Retinal pigment epithelial cell (primary cell): ENCODE measurements at regions not wholly inside any gene's neighbourhood (a gene's known extent, or its start where the extent isn't known, plus 50 kb on each side); places are given as distances from the start of the nearest gene placed in this dataset.

Source experiments
- DNase-seq: peaks from one replicate; pipeline ENCODE4 v3.0.0-alpha.2; 2010; ENCODE audit warnings: low read depth
- H3K4me3 ChIP-seq: 2 replicates; pipeline ENCODE4 v1.5.1; 2011; ENCODE audit warnings: mild to moderate bottlenecking, low read length, control low read depth, moderate library complexity
- TF ChIP-seq, protein P1 (sequence below): conservative IDR thresholded peaks from 2 replicates; pipeline ENCODE4 v1.5.1; 2011; ENCODE audit warnings: low read depth, low read length, control low read depth, inconsistent platforms

DNA sequence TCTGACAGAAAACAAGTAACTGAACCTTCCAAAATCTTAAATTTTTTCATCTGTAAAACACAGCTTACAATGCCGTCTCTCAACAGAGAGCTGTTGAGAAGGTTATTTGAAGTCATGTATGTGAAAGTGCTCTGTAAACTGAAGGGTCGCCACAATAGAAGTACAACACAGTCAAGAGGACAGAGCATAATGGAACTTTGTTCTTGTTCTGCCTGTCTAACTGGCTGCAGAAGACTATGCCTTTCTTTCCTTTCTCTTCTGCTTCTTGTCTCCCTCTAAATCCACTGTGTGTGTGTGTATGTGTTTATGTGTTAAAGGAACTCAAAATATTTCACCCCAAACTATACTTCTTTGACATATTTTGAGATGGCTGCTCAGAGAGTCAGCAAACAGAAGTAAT, 365.8 kb upstream of the RND3 start:
- no peak for DNase-seq
- no peak overlapping the region for H3K4me3 ChIP-seq
- TF ChIP-seq, protein P1, sequence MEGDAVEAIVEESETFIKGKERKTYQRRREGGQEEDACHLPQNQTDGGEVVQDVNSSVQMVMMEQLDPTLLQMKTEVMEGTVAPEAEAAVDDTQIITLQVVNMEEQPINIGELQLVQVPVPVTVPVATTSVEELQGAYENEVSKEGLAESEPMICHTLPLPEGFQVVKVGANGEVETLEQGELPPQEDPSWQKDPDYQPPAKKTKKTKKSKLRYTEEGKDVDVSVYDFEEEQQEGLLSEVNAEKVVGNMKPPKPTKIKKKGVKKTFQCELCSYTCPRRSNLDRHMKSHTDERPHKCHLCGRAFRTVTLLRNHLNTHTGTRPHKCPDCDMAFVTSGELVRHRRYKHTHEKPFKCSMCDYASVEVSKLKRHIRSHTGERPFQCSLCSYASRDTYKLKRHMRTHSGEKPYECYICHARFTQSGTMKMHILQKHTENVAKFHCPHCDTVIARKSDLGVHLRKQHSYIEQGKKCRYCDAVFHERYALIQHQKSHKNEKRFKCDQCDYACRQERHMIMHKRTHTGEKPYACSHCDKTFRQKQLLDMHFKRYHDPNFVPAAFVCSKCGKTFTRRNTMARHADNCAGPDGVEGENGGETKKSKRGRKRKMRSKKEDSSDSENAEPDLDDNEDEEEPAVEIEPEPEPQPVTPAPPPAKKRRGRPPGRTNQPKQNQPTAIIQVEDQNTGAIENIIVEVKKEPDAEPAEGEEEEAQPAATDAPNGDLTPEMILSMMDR, result no peak

DNA sequence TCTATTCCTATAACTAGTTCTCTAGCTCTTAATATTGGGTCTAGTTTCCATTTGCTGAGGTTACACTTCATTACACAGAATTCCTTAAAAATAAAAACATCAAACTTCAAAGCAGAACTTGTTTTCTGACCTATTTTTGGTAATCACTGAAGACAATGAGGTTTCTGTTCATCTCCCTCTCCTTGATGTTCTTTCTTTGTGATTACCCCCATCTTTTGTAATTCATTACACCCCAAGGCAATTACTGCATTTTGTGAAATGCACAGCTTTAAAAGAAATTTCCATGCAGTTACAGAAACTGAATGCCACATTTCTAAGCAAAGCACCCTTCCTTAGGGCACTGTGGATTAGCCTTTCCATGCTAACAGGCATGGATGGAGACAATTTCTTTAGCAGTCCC, 363.2 kb upstream of the RND3 start:
- TF ChIP-seq, protein P1, result no peak
- H3K4me3 ChIP-seq, result no peak overlapping the region
- DNase-seq, result no peak

DNA sequence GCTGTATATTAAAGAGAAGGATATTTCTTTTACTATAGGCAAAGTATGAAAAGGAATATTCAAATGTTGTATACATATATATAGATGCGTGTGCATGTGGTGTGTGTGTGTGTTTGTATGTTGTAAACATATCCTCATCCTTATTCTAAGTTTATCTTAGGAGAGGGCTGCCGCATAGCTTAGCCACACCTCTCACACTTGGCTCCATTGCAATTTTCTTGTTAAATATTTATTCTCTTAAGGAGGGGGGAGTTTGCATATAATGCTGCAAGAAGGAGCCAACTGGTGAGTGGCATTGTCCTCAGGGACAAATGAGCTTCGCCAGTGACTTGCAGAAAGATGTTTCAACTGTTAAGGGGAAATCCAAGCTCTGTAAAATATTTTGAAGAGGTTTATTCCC, 360.1 kb upstream of the RND3 start:
- no peak for DNase-seq
- TF ChIP-seq, protein P1, result no peak
- H3K4me3 ChIP-seq, result no peak overlapping the region

DNA sequence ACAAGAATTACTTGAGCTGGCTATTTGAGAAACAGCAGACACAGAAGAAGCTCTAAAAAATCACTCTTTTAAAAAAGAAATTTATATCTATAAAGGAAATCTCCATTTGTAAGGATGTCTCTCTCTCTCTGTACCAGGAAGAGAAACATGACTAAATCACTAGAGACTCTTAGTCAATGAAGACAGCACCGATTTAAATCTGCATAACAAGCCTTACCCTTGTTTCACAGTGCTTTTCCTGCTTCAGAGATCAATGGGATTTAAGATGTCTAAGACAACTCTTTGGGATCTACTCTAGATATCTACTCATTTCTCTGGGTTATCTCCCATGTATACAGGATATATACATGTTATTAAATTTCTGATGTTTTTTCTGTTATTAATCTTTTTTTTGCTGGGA, 359.2 kb upstream of the RND3 start:
- no peak overlapping the region for H3K4me3 ChIP-seq
- DNase-seq, result no peak
- TF ChIP-seq, protein P1, result no peak

DNA sequence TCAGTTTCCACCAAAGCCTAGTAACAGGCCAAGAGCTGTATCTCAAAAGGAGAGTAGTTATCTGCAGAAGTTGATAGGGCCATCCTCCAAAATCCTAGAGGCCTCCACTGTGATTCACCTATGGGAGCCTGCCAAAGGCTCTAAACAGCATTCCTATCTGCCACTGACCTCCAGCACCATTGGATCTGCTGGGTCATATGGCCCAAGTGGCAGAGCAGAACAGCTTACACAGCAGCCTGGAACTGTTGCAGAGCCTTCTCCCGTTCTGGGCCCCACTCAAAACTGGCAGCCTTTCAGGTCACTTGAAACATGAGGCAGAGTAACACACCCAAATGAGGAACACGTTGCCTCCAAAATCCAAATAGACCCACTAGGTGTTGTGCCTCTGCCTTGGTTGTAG, 345.2 kb upstream of the RND3 start:
- no peak overlapping the region for H3K4me3 ChIP-seq
- TF ChIP-seq, protein P1, result no peak
- DNase-seq, result no peak

DNA sequence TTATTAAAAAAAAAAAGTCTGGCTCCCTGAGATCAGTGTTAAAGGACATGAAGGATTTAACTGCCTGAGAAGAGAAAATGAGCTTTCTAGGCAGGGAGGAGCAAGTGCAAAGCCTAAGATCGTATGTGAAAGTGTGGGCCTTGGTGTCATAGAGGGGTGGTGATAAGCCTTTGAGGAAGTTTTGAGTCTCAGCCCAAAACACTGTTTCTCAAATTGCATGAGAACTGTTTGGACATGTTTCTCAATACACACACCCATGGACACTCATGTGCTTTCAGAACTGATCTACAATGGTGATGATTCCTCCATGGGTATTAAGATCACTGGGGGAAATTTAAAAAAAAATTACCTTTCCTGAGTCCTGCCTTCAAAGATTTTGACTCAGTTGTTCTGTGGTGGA, 336.7 kb upstream of the RND3 start:
- TF ChIP-seq, protein P1, result no peak
- H3K4me3 ChIP-seq, result no peak overlapping the region
- DNase-seq, result no peak

DNA sequence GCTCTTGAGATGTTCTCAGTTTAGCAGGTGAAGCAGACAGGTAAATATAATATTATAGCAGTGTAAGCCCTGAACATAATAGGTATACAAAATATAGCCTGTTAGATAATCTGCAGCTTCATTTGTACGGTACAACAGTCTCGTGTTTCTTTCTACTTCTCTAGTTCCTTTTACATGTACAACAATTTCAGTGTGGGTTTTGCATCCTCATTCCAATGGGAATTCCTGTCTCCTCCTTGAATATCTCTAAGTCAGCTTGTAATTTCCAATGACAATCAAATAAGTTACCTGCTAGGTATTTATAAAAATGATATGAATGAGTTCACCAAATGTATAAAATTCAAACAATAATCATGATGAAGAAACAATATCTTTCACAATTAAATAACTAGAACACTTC, 330.0 kb upstream of the RND3 start:
- no peak for DNase-seq
- TF ChIP-seq, protein P1, result no peak
- no peak overlapping the region for H3K4me3 ChIP-seq
